Progenitor cell of endocrine pancreas (in vitro differentiated cells): ENCODE measurements at regions not wholly inside any gene's neighbourhood (a gene's known extent, or its start where the extent isn't known, plus 50 kb on each side); places are given as distances from the start of the nearest gene placed in this dataset.

Source experiments
- DNase-seq: peaks from one replicate; pipeline ENCODE4 v3.0.0; 2021; ENCODE audit warnings: low spot score; ENCODE audit not compliant: unreplicated experiment
- H3K27ac Mint-ChIP-seq: 2 replicates; pipeline ENCODE4 v1.8.0; 2021; ENCODE audit warnings: mild to moderate bottlenecking, moderate library complexity, mixed read lengths
- H3K27me3 Mint-ChIP-seq: 2 replicates; pipeline ENCODE4 v1.8.0; 2021; ENCODE audit warnings: mixed read lengths
- H3K36me3 Mint-ChIP-seq: 2 replicates; pipeline ENCODE4 v1.8.0; 2022; ENCODE audit warnings: mixed read lengths; ENCODE audit not compliant: insufficient read depth
- H3K4me1 Mint-ChIP-seq: 2 replicates; pipeline ENCODE4 v1.8.0; 2021; ENCODE audit warnings: low read depth, mixed read lengths
- H3K4me3 Mint-ChIP-seq: 2 replicates; pipeline ENCODE4 v1.8.0; 2021; ENCODE audit warnings: low read depth, mild to moderate bottlenecking, moderate library complexity, mixed read lengths
- H3K9me3 Mint-ChIP-seq: 2 replicates; pipeline ENCODE4 v1.8.0; 2021; ENCODE audit warnings: low read depth, mixed read lengths
- TF ChIP-seq, protein P1 (sequence below): fragments of 200-600 bp; sonication (generic); IDR thresholded peaks from one replicate; pipeline ENCODE4 v1.5.0; 2021; ENCODE audit warnings: antibody characterized with exemption, mild to moderate bottlenecking; ENCODE audit not compliant: unreplicated experiment

DNA sequence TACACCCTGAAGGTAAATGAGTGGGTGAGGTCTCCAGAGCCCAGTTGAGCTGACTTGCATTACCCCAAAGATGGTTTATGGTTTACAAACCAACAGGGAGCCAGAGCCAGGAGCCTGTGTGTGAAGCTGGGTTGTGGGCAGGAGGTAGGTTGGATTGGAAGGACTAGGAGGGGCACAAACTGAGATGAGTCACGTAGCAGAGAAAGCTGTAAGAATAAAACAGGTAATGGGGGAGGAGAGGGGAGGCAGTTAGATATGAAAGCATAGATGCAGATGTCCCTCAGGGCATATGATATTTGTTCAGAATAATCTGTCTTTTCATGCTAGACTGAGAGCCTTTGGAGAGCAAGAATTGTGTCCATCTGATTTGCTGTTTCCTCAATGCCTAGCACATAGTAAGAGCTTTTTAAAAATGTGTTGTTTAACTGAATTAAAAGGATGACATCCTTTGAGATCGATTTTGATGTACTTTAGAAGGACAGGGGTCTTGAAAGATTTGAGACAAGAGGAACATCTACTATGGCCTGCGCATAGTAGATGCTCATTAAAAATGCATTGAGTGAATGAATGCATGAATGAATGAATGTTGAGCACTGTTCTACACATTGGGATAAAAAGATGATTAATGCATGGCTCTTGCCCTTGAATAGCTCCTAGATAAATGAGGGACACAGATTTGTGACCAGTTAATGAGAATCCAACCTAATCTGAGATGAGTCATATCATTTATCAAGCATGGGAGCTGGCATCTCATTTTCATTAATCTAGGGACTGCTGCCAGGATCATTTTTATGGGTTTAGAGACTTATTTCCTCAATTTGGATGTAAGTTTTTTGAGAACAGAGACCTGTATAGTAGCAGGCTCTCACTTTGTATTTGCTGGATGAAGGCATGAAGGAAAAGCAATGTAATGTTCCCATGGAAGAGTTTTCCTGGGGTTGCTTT is 175.8 kb upstream of the BDNF start:
- Mint-ChIP-seq H3K4me1 (no peaks in the 10 kb centered on the region), H3K36me3 (no peaks in the 10 kb centered on the region), H3K9me3 (peaks cover 4% of the 10 kb centered on the region), H3K27ac (no peak overlapping the region), H3K27me3 (peaks cover 3% of the 10 kb centered on the region), H3K4me3 (no peak overlapping the region)
- TF ChIP-seq, protein P1, sequence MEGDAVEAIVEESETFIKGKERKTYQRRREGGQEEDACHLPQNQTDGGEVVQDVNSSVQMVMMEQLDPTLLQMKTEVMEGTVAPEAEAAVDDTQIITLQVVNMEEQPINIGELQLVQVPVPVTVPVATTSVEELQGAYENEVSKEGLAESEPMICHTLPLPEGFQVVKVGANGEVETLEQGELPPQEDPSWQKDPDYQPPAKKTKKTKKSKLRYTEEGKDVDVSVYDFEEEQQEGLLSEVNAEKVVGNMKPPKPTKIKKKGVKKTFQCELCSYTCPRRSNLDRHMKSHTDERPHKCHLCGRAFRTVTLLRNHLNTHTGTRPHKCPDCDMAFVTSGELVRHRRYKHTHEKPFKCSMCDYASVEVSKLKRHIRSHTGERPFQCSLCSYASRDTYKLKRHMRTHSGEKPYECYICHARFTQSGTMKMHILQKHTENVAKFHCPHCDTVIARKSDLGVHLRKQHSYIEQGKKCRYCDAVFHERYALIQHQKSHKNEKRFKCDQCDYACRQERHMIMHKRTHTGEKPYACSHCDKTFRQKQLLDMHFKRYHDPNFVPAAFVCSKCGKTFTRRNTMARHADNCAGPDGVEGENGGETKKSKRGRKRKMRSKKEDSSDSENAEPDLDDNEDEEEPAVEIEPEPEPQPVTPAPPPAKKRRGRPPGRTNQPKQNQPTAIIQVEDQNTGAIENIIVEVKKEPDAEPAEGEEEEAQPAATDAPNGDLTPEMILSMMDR, result no peak
- no peak for DNase-seq

- Mint-ChIP-seq H3K36me3 (no peaks in the 10 kb centered on the region), H3K27me3 (peaks cover 3% of the 10 kb centered on the region), H3K27ac (no peak overlapping the region), H3K9me3 (peaks cover 4% of the 10 kb centered on the region), H3K4me1 (no peaks in the 10 kb centered on the region), H3K4me3 (no peak overlapping the region)
- TF ChIP-seq, protein P1, result no peak
- DNase-seq, result no peak
These were observed 175.0 kb upstream of the BDNF start for GRCh38 chr11:27874998-27875830.

DNA sequence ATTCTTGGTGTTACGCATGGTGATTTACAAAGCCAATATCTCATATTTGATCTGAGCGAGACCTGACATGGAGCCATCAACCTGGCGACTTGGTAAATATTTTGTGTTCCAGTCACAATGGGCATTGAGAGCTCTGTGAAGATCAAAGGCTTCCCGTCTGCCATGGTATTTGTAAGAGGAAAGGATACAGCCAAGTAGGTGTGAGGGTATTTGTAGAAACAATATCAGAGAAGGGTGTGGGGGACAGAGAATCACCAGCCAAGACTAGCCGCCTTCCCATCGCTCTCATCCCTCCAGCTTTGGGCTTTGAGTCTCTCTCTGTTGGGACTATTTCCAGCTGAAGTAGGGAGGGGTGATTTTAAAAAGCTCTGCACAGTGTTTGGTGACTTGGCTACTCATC is 173.4 kb upstream of the BDNF start:
- TF ChIP-seq, protein P1, result no peak
- Mint-ChIP-seq H3K4me3 (no peak overlapping the region), H3K27me3 (peaks cover 3% of the 10 kb centered on the region), H3K4me1 (no peaks in the 10 kb centered on the region), H3K9me3 (peaks cover 4% of the 10 kb centered on the region), H3K36me3 (no peaks in the 10 kb centered on the region), H3K27ac (no peak overlapping the region)
- no peak for DNase-seq

DNA sequence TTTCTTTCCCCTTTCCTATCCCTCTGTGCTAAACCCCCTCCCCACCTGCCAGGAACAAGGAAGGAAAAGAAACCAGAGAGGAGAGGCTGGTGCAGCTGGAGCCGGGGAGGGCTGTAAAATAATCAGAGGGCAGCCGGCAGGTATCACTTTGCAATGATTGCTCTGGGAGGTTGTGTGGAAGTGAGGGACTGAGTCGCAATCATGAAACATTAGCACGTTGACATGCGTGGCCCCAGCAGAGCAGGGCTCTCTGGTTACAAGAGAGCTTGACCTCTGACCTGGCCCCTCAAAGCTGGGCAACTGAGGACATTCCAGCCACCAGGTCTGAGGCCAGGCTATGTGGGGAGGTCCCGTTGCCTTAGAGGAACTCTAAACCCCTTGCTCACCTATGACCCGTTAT is 170.8 kb upstream of the BDNF start:
- no peak overlapping the region for H3K27ac Mint-ChIP-seq
- peaks cover 3% of the 10 kb centered on the region for H3K27me3 Mint-ChIP-seq
- no peaks in the 10 kb centered on the region for H3K4me1 Mint-ChIP-seq
- peaks cover 4% of the 10 kb centered on the region for H3K9me3 Mint-ChIP-seq
- TF ChIP-seq, protein P1, result no peak
- H3K4me3 Mint-ChIP-seq, result no peak overlapping the region
- no peaks in the 10 kb centered on the region for H3K36me3 Mint-ChIP-seq
- no peak for DNase-seq

GRCh38 chr11:27869701-27870100 is 169.4 kb upstream of the BDNF start:
- DNase-seq, result no peak
- H3K4me1 Mint-ChIP-seq, result no peaks in the 10 kb centered on the region
- H3K36me3 Mint-ChIP-seq, result no peaks in the 10 kb centered on the region
- TF ChIP-seq, protein P1, result no peak
- H3K4me3 Mint-ChIP-seq, result no peak overlapping the region
- no peak overlapping the region for H3K27ac Mint-ChIP-seq
- no peaks in the 10 kb centered on the region for H3K27me3 Mint-ChIP-seq
- H3K9me3 Mint-ChIP-seq, result peaks cover 4% of the 10 kb centered on the region
